PC-9 (cell line): ENCODE measurements at regions not wholly inside any gene's neighbourhood (a gene's known extent, or its start where the extent isn't known, plus 50 kb on each side); places are given as distances from the start of the nearest gene placed in this dataset.

ENCODE experiments used
- BruUV-seq: library from RNA; stranded (reverse); fragments of 400-500 nt; replicated peaks from 2 replicates; lab custom pipeline; 2021; lab: Mats Ljungman, UMichigan
- CTCF ChIA-PET: fragments of 300-600 bp; sonication (Branson Sonifier 250); formaldehyde crosslinking; loops from one replicate; lab custom pipeline; 2022; ENCODE audit warnings: antibody characterized with exemption; lab: Charles Lee
- POLR2A ChIA-PET: fragments of 300-600 bp; sonication (Branson Sonifier 250); formaldehyde crosslinking; loops from one replicate; lab custom pipeline; 2022; ENCODE audit warnings: antibody characterized with exemption; ENCODE audit not compliant: unreplicated experiment; lab: Charles Lee
- DNase-seq, 2 experiments: peaks; one replicate each; pipeline versions ENCODE4 v3.0.0 to v3.0.0-alpha.2; 2015 to 2022; ENCODE audit warnings: mixed read lengths in 1 of 2
- H2AFZ ChIP-seq: fragments of 200-600 bp; sonication (generic); 2 replicates; pipeline ENCODE4 v1.8.1; 2017; ENCODE audit warnings: antibody characterized with exemption
- H3F3A ChIP-seq: fragments of 200-600 bp; sonication (generic); 2 replicates; pipeline ENCODE4 v1.8.1; 2017; ENCODE audit warnings: antibody characterized with exemption, mild to moderate bottlenecking, low read depth; ENCODE audit not compliant: insufficient read depth
- H3K27ac ChIP-seq: fragments of 200-600 bp; sonication (generic); 2 replicates; pipeline ENCODE4 v1.6.1; 2016; ENCODE audit warnings: mixed run types
- H3K27me3 ChIP-seq: fragments of 200-600 bp; sonication (generic); 2 replicates; pipeline ENCODE4 v1.6.1; 2016; ENCODE audit warnings: low read depth, mixed run types; ENCODE audit not compliant: insufficient read depth
- H3K36me3 ChIP-seq: fragments of 200-600 bp; sonication (generic); 2 replicates; pipeline ENCODE4 v1.6.1; 2016; ENCODE audit warnings: low read depth, mixed run types
- H3K4me1 ChIP-seq: fragments of 200-600 bp; sonication (generic); replicated peaks from 2 replicates; pipeline ENCODE4 v1.6.1; 2016; ENCODE audit warnings: mixed run types; ENCODE audit not compliant: insufficient read depth
- H3K4me2 ChIP-seq: fragments of 200-600 bp; sonication (generic); 2 replicates; pipeline ENCODE4 v1.6.1; 2017; ENCODE audit warnings: mixed run types
- H3K4me3 ChIP-seq: fragments of 200-600 bp; sonication (generic); 2 replicates; pipeline ENCODE4 v1.6.1; 2016; ENCODE audit warnings: mixed run types
- H3K79me2 ChIP-seq: fragments of 200-600 bp; sonication (generic); 2 replicates; pipeline ENCODE4 v1.6.1; 2017; ENCODE audit warnings: low read depth, mixed run types
- H3K9me2 ChIP-seq: fragments of 200-600 bp; sonication (generic); 2 replicates; pipeline ENCODE4 v1.8.1; 2017; ENCODE audit warnings: mild to moderate bottlenecking; ENCODE audit not compliant: insufficient read depth
- H3K9me3 ChIP-seq: fragments of 200-600 bp; sonication (generic); 2 replicates; pipeline ENCODE4 v1.8.1; 2016; ENCODE audit warnings: low read depth; ENCODE audit not compliant: insufficient read depth
- H4K20me1 ChIP-seq: fragments of 200-600 bp; sonication (generic); 2 replicates; pipeline ENCODE4 v1.8.1; 2017; ENCODE audit not compliant: insufficient read depth
- EZH2 ChIP-seq: fragments of 200-600 bp; sonication (generic); IDR thresholded peaks from 2 replicates; pipeline ENCODE4 v1.8.0; 2017; ENCODE audit warnings: antibody characterized with exemption, low read depth
- intact Hi-C: fragments of 100-400 bp; cut with micrococcal nuclease; formaldehyde crosslinking; loops from one replicate; pipeline ENCODE4 v1.10.0; 2022; ENCODE audit not compliant: unreplicated experiment
- TF ChIP-seq, protein P1 (sequence below): fragments of 200-600 bp; sonication (generic); conservative IDR thresholded peaks from 2 replicates; pipeline ENCODE4 v1.6.1; 2017; ENCODE audit warnings: mixed run types, antibody characterized with exemption, mild to moderate bottlenecking, moderate library complexity

DNA sequence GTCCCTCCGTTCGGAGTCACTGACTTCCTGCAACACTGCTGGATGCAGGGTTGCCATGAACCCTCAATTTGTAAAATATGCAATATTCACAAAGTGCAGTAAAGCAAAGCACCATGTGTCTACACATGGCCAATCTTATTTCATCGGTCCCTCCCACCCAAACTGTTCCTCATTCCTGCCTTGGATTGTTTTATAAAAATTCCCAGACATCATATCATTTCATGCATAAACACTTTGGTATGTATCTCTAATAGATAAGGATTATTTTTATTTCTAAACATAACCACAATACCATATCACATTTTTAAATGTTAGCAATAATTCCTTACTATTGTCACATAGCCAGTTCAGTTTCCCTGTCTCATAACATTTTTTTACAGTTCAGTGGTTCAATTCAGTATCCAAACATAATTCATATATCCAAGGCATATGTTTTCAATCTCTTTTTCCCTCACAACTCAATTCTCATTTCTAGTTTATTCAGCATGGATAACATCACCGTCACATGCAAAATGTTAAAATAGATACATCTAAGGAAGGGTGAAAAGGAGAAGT lies 82.0 kb upstream of the PCAT7 start:
- TF ChIP-seq, protein P1, sequence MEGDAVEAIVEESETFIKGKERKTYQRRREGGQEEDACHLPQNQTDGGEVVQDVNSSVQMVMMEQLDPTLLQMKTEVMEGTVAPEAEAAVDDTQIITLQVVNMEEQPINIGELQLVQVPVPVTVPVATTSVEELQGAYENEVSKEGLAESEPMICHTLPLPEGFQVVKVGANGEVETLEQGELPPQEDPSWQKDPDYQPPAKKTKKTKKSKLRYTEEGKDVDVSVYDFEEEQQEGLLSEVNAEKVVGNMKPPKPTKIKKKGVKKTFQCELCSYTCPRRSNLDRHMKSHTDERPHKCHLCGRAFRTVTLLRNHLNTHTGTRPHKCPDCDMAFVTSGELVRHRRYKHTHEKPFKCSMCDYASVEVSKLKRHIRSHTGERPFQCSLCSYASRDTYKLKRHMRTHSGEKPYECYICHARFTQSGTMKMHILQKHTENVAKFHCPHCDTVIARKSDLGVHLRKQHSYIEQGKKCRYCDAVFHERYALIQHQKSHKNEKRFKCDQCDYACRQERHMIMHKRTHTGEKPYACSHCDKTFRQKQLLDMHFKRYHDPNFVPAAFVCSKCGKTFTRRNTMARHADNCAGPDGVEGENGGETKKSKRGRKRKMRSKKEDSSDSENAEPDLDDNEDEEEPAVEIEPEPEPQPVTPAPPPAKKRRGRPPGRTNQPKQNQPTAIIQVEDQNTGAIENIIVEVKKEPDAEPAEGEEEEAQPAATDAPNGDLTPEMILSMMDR = no peak
- TF ChIP-seq EZH2 = no peak
- ChIA-PET CTCF (no interaction called here), POLR2A (no interaction called here)
- H3K9me3 ChIP-seq = peaks cover 17% of the 10 kb centered on the region
- no peaks in the 10 kb centered on the region for H3K9me2 ChIP-seq
- no peak overlapping the region for H2AFZ ChIP-seq
- no peak overlapping the region for H3K27ac ChIP-seq
- H3K27me3 ChIP-seq = no peaks in the 10 kb centered on the region
- DNase-seq = no peak
- no peak overlapping the region for H3K4me2 ChIP-seq
- H3K36me3 ChIP-seq = no peaks in the 10 kb centered on the region
- H3F3A ChIP-seq = no peaks in the 10 kb centered on the region
- peaks cover 7% of the 10 kb centered on the region for H4K20me1 ChIP-seq
- H3K79me2 ChIP-seq = peaks cover 13% of the 10 kb centered on the region; the same call in 1 of the 2 replicates
- H3K4me3 ChIP-seq = no peak overlapping the region
- intact Hi-C loops = no loop called here
- no peaks in the 10 kb centered on the region for H3K4me1 ChIP-seq
- no TSS peak for BruUV-seq

DNA sequence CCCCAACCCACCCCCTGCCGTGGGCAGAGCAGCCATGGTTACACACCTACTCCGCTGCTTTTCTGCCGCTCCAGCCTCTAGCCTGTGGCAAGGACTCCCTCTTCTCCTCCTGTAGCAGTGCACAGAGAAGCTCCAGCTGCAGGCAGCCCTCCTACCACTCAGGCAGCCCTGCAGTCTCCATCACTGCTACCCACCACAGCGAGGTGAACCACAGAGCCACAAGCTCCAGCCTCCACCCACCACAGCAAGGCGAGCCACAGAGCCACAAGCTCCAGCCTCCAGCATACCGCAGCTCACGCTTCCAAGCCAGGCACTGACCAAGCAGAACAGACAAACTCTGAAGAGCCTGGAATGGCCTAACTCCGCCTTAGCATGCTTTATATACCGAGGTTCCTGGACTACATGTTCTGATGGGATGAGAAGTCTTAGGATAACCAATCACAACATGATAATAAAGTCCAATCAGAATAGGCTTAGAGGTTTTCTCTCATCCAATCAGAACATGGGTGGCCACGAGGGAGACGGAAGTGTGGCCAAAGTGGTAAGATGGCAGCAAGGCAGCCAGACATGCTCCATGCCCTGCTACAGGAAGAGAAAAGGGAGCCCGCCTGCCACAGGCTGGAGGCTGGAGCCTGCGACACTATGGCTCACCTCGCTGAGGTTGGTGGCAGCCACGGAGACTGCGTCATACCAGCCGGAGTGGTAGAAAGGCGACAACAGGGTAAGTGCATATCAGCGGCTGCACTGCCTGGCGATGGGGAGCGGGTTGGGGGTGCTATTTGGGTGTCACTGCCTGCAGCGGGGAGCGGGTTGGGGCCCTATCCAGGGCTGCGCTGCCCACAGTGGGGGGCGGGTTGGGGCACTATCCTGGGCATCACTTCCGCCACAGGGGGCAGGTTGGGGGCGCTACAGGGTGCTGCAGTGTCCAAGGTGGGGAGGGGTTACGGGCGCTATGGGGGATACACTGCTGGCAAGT lies 75.8 kb upstream of the PCAT7 start:
- peaks cover 13% of the 10 kb centered on the region; the same call in 1 of the 2 replicates for H3K79me2 ChIP-seq
- no peak overlapping the region for H2AFZ ChIP-seq
- no peaks in the 10 kb centered on the region; the same call in 1 of the 2 replicates for H3K9me3 ChIP-seq
- no peaks in the 10 kb centered on the region for H3K27me3 ChIP-seq
- peaks cover 8% of the 10 kb centered on the region for H4K20me1 ChIP-seq
- no peak for DNase-seq
- intact Hi-C loops = no loop called here
- no peaks in the 10 kb centered on the region for H3K36me3 ChIP-seq
- CTCF ChIA-PET = no interaction called here
- no peak overlapping the region for H3K4me2 ChIP-seq
- no peak for TF ChIP-seq EZH2
- TF ChIP-seq, protein P1 = no peak
- no peaks in the 10 kb centered on the region for H3F3A ChIP-seq
- H3K4me1 ChIP-seq = no peaks in the 10 kb centered on the region
- no peaks in the 10 kb centered on the region for H3K9me2 ChIP-seq
- H3K4me3 ChIP-seq = no peak overlapping the region
- POLR2A ChIA-PET = no interaction called here
- no TSS peak for BruUV-seq
- no peak overlapping the region for H3K27ac ChIP-seq

DNA sequence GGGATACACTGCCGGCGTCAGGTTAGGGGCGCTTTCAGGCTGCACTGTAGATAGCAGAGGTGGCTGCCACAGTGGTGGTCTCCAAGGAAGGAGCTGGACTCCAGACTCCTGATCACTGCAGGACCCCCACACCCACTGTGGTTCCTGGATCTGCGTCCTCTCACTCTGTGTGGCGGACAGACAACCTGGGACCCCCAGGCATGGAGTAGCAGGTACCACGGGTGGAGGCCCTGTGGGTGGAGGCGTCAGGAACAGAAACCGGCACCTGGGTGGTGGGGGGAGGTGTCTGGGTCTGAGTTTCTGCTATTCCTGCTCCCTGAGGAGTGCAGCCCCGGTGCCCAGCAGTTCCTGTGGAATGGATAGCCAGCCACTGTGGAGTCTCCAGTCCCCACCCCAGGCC lies 75.1 kb upstream of the PCAT7 start:
- H2AFZ ChIP-seq = no peak overlapping the region
- BruUV-seq = no TSS peak
- no peak overlapping the region for H3K27ac ChIP-seq
- no peaks in the 10 kb centered on the region for H3K9me2 ChIP-seq
- peaks cover 7% of the 10 kb centered on the region; the same call in 1 of the 2 replicates for H3K79me2 ChIP-seq
- H3K4me2 ChIP-seq = no peak overlapping the region
- H3K4me3 ChIP-seq = no peak overlapping the region
- no peaks in the 10 kb centered on the region for H3K27me3 ChIP-seq
- TF ChIP-seq, protein P1 = no peak
- no peak for TF ChIP-seq EZH2
- peaks cover 8% of the 10 kb centered on the region for H4K20me1 ChIP-seq
- no peaks in the 10 kb centered on the region for H3K9me3 ChIP-seq
- no peaks in the 10 kb centered on the region for H3F3A ChIP-seq
- no peak for DNase-seq
- no peaks in the 10 kb centered on the region for H3K4me1 ChIP-seq
- ChIA-PET POLR2A (no interaction called here), CTCF (no interaction called here)
- intact Hi-C loops = no loop called here
- no peaks in the 10 kb centered on the region for H3K36me3 ChIP-seq
